Neural cell (in vitro differentiated cells): ENCODE measurements at regions not wholly inside any gene's neighbourhood (a gene's known extent, or its start where the extent isn't known, plus 50 kb on each side); places are given as distances from the start of the nearest gene placed in this dataset.
"Not testable (repeated sequence)": the region's sequence is repeated elsewhere in the genome, so short reads cannot be mapped to it uniquely, and the experiment has no call there.

ENCODE experiments used
- H2AFZ ChIP-seq: fragments of 200-600, 300-800 bp; sonication (generic), shearing (Covaris generic); 2 replicates; pipeline ENCODE4 v1.6.0; 2014; ENCODE audit warnings: low read depth, mild to moderate bottlenecking, antibody characterized with exemption, low read length, moderate library complexity
- H3F3A ChIP-seq: fragments of 200-600 bp; shearing (Covaris generic); 2 replicates; pipeline ENCODE4 v1.6.1; 2016; ENCODE audit warnings: mild to moderate bottlenecking, moderate library complexity, mixed read lengths, antibody characterized with exemption, low read length; ENCODE audit not compliant: insufficient read depth, poor library complexity, severe bottlenecking
- H3K27ac ChIP-seq: fragments of 200-600, 300-800 bp; sonication (generic), shearing (Covaris generic); 2 replicates; pipeline ENCODE4 v1.5.1; 2014; ENCODE audit warnings: mild to moderate bottlenecking, low read length, moderate library complexity
- H3K27me3 ChIP-seq: fragments of 300-800, 200-600 bp; sonication (generic), shearing (Covaris generic); 2 replicates; pipeline ENCODE4 v1.6.0; 2014; ENCODE audit warnings: mild to moderate bottlenecking, low read depth, low read length, moderate library complexity; ENCODE audit not compliant: insufficient read depth
- H3K36me3 ChIP-seq: fragments of 300-800, 200-600 bp; sonication (generic), shearing (Covaris generic); 2 replicates; pipeline ENCODE4 v1.5.1; 2014; ENCODE audit warnings: mild to moderate bottlenecking, antibody characterized with exemption, low read length, moderate library complexity; ENCODE audit not compliant: insufficient read depth
- H3K4me2 ChIP-seq: fragments of 300-800, 200-600 bp; sonication (generic), shearing (Covaris generic); 2 replicates; pipeline ENCODE4 v1.6.0; 2014; ENCODE audit warnings: mild to moderate bottlenecking, low read length
- H3K4me3 ChIP-seq: fragments of 300-800, 200-600 bp; sonication (generic), shearing (Covaris generic); 2 replicates; pipeline ENCODE4 v1.5.1; 2014; ENCODE audit warnings: mild to moderate bottlenecking, low read length, moderate library complexity
- H3K79me2 ChIP-seq: fragments of 200-600 bp; shearing (Covaris generic); replicated peaks from 2 replicates; pipeline ENCODE4 v1.6.0; 2014; ENCODE audit warnings: mild to moderate bottlenecking, low read length, moderate library complexity; ENCODE audit not compliant: insufficient read depth
- H3K9ac ChIP-seq: fragments of 300-800, 200-600 bp; sonication (generic), shearing (Covaris generic); 2 replicates; pipeline ENCODE4 v1.6.1; 2016; ENCODE audit warnings: mild to moderate bottlenecking, low read length, mixed read lengths
- H3K9me2 ChIP-seq: fragments of 200-600 bp; shearing (Covaris generic); 2 replicates; pipeline ENCODE4 v1.6.1; 2016; ENCODE audit warnings: mild to moderate bottlenecking, low read length, mixed read lengths; ENCODE audit not compliant: insufficient read depth
- H3K9me3 ChIP-seq: fragments of 200-600, 300-800 bp; sonication (generic), shearing (Covaris generic); 2 replicates; pipeline ENCODE4 v1.6.1; 2016; ENCODE audit warnings: mild to moderate bottlenecking, mixed run types, low read length, moderate library complexity, mixed read lengths
- H4K20me1 ChIP-seq: fragments of 200-600 bp; shearing (Covaris generic); 2 replicates; pipeline ENCODE4 v1.6.1; 2016; ENCODE audit warnings: mild to moderate bottlenecking, mixed run types; ENCODE audit not compliant: insufficient read depth
- EP300 ChIP-seq: fragments of 450-650 bp; conservative IDR thresholded peaks from 2 replicates; pipeline ENCODE4 v1.6.1; 2014; ENCODE audit warnings: antibody characterized with exemption, mild to moderate bottlenecking, moderate library complexity; ENCODE audit not compliant: poor library complexity, severe bottlenecking
- EZH2 ChIP-seq: fragments of 200-600, 300-800 bp; shearing (Covaris generic), sonication (generic); IDR thresholded peaks from 2 replicates; pipeline ENCODE4 v1.6.1; 2014; ENCODE audit warnings: antibody characterized with exemption, low read length, borderline replicate concordance, mild to moderate bottlenecking; ENCODE audit not compliant: insufficient read depth, poor library complexity, severe bottlenecking
- MXI1 ChIP-seq: fragments of 450-650 bp; conservative IDR thresholded peaks from 2 replicates; pipeline ENCODE4 v1.6.1; 2014; ENCODE audit warnings: antibody characterized with exemption, mild to moderate bottlenecking; ENCODE audit not compliant: poor library complexity, severe bottlenecking
- POLR2AphosphoS5 ChIP-seq: IDR thresholded peaks from 2 replicates; pipeline ENCODE4 v1.6.1; 2012
- RAD21 ChIP-seq: fragments of 450-650 bp; conservative IDR thresholded peaks from 2 replicates; pipeline ENCODE4 v1.6.1; 2014; ENCODE audit warnings: antibody characterized with exemption, mild to moderate bottlenecking, moderate library complexity
- SMC3 ChIP-seq: fragments of 450-650 bp; conservative IDR thresholded peaks from 2 replicates; pipeline ENCODE4 v1.6.1; 2014; ENCODE audit warnings: antibody characterized with exemption, mild to moderate bottlenecking, moderate library complexity; ENCODE audit not compliant: poor library complexity
- TAF1 ChIP-seq: IDR thresholded peaks from 2 replicates; pipeline ENCODE4 v1.6.1; 2012; ENCODE audit warnings: low read depth
- TF ChIP-seq, protein P1 (sequence below): fragments of 450-650 bp; IDR thresholded peaks from 2 replicates; pipeline ENCODE4 v1.5.1; 2014; ENCODE audit warnings: antibody characterized with exemption, mild to moderate bottlenecking, moderate library complexity; ENCODE audit not compliant: poor library complexity, severe bottlenecking
- TF ChIP-seq, protein P2 (sequence below): IDR thresholded peaks from 2 replicates; pipeline ENCODE4 v1.6.1; 2012; ENCODE audit warnings: borderline replicate concordance

DNA sequence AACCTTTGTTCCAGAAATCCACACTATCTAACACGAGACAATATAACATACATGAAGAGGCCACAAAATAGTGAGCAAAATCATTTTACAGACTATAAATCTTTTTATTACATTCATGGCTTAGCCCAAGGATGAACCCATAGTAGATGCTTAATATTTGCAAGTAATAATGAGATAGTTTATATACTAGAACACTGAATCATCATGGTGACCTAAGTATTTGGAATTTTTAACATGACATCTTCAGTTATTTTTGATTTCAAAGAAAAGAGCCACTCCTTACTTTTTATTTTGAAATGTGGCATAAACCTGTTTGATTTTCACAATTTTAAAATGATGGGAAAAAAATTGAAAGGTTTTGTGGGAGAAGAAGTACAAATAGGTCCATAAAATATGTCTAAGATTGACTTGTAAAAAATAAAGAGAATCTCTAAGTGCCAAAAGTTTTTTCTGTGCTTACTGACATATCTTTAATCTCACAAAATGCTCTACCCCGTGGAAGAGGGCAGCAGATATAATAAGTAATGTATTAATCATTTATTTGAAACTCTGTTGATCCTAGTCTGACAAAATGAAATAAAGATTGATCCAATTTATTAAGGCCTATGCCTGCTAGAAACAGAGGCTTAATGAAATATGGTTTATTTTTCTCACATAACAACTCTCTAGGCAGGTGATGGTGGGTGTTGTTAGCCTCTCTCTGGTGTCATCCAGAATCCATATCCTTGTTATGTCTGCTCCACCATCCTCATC lies 224.5 kb upstream of the CENPE start:
- H2AFZ ChIP-seq, result no peak overlapping the region

DNA sequence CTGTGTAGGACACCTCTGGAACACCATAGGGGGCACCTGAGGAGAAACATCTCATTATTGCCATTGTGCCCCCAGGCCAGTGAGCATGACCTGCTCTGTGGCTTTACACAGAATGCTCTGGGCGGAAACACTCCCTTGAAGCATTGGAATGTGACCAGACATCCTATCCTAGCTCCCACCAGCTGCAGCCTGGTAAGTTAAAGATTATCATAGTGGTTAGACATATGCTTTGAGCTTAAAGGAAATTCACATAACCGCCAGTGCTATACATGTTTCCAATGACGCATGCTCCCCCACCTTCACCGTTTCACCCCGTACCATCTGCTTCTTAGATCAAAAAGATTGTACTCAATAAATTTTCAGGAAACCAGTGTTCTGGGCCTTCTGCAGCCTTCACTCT lies 217.7 kb upstream of the CENPE start:
- Histone ChIP-seq H3K9me3 (no peaks in the 10 kb centered on the region), H3K4me3 (no peak overlapping the region), H3F3A (no peaks in the 10 kb centered on the region), H3K27me3 (no peaks in the 10 kb centered on the region), H3K36me3 (no peaks in the 10 kb centered on the region), H2AFZ (no peak overlapping the region), H3K27ac (no peak overlapping the region), H3K9me2 (no peaks in the 10 kb centered on the region), H4K20me1 (no peaks in the 10 kb centered on the region), H3K79me2 (no peaks in the 10 kb centered on the region), H3K9ac (no peak overlapping the region), H3K4me2 (no peak overlapping the region)
- no peak for TF ChIP-seq POLR2AphosphoS5
- no peak for TF ChIP-seq EZH2
- TF ChIP-seq RAD21, result no peak
- no peak for TF ChIP-seq TAF1
- no peak for TF ChIP-seq EP300
- TF ChIP-seq, protein P1, sequence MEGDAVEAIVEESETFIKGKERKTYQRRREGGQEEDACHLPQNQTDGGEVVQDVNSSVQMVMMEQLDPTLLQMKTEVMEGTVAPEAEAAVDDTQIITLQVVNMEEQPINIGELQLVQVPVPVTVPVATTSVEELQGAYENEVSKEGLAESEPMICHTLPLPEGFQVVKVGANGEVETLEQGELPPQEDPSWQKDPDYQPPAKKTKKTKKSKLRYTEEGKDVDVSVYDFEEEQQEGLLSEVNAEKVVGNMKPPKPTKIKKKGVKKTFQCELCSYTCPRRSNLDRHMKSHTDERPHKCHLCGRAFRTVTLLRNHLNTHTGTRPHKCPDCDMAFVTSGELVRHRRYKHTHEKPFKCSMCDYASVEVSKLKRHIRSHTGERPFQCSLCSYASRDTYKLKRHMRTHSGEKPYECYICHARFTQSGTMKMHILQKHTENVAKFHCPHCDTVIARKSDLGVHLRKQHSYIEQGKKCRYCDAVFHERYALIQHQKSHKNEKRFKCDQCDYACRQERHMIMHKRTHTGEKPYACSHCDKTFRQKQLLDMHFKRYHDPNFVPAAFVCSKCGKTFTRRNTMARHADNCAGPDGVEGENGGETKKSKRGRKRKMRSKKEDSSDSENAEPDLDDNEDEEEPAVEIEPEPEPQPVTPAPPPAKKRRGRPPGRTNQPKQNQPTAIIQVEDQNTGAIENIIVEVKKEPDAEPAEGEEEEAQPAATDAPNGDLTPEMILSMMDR, result no peak
- TF ChIP-seq, protein P2, sequence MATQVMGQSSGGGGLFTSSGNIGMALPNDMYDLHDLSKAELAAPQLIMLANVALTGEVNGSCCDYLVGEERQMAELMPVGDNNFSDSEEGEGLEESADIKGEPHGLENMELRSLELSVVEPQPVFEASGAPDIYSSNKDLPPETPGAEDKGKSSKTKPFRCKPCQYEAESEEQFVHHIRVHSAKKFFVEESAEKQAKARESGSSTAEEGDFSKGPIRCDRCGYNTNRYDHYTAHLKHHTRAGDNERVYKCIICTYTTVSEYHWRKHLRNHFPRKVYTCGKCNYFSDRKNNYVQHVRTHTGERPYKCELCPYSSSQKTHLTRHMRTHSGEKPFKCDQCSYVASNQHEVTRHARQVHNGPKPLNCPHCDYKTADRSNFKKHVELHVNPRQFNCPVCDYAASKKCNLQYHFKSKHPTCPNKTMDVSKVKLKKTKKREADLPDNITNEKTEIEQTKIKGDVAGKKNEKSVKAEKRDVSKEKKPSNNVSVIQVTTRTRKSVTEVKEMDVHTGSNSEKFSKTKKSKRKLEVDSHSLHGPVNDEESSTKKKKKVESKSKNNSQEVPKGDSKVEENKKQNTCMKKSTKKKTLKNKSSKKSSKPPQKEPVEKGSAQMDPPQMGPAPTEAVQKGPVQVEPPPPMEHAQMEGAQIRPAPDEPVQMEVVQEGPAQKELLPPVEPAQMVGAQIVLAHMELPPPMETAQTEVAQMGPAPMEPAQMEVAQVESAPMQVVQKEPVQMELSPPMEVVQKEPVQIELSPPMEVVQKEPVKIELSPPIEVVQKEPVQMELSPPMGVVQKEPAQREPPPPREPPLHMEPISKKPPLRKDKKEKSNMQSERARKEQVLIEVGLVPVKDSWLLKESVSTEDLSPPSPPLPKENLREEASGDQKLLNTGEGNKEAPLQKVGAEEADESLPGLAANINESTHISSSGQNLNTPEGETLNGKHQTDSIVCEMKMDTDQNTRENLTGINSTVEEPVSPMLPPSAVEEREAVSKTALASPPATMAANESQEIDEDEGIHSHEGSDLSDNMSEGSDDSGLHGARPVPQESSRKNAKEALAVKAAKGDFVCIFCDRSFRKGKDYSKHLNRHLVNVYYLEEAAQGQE, result no peak
- no peak for TF ChIP-seq SMC3
- TF ChIP-seq MXI1, result no peak

More for the DNA sequence above, 224.5 kb upstream of the CENPE start:
- Histone ChIP-seq H3K9me2 (no peaks in the 10 kb centered on the region), H3K4me3 (no peak overlapping the region), H3F3A (no peaks in the 10 kb centered on the region), H3K79me2 (no peaks in the 10 kb centered on the region), H4K20me1 (no peaks in the 10 kb centered on the region), H3K4me2 (no peak overlapping the region), H3K27ac (no peak overlapping the region), H3K9me3 (no peaks in the 10 kb centered on the region), H3K36me3 (no peaks in the 10 kb centered on the region), H3K27me3 (no peaks in the 10 kb centered on the region), H3K9ac (no peak overlapping the region)
- no peak for TF ChIP-seq SMC3
- TF ChIP-seq POLR2AphosphoS5, result no peak
- no peak for TF ChIP-seq EZH2
- no peak for TF ChIP-seq RAD21
- no peak for TF ChIP-seq TAF1
- TF ChIP-seq EP300, result no peak
- TF ChIP-seq, protein P1, result no peak
- no peak for TF ChIP-seq MXI1
- TF ChIP-seq, protein P2, result no peak

DNA sequence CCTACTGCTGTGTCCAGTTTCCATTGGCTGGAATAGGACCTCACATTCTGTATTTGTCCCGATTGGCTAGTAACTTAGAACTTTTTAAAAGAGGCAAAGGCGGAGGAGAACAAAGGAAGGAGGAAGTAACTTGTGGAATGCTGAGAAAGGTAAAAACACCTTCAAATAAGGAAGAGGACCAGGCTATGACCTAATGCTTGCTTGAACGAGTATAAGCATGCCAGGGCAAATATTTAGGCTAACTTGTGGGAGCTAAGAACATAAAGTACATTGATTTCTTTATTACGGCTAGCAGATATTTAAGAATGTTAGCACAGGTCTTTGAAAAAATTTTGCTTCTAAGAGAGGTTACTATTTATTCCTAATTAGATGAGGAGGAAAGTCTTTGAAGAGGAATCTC lies 214.5 kb upstream of the CENPE start:
- not testable (repeated sequence) for H3K4me2 ChIP-seq, H4K20me1 ChIP-seq, H3K9ac ChIP-seq

More for the DNA sequence above, 214.5 kb upstream of the CENPE start:
- H3K9me3 ChIP-seq, H3K9me2 ChIP-seq, H3F3A ChIP-seq, H3K27ac ChIP-seq, H3K36me3 ChIP-seq, H2AFZ ChIP-seq, H3K27me3 ChIP-seq, H3K4me3 ChIP-seq, H3K79me2 ChIP-seq: not testable (repeated sequence)
